Caco-2 (cell line): ENCODE measurements at regions not wholly inside any gene's neighbourhood (a gene's known extent, or its start where the extent isn't known, plus 50 kb on each side); places are given as distances from the start of the nearest gene placed in this dataset.

Experiments
- BruUV-seq: library from RNA; stranded (reverse); fragments of 400-500 nt; replicated peaks from 2 replicates; lab custom pipeline; 2021; lab: Mats Ljungman, UMichigan
- CTCF ChIA-PET: fragments of 300-600 bp; sonication (Branson Sonifier 250); formaldehyde crosslinking; loops from one replicate; lab custom pipeline; 2022; ENCODE audit warnings: antibody characterized with exemption; lab: Charles Lee
- POLR2A ChIA-PET: fragments of 300-600 bp; sonication (Branson Sonifier 250); formaldehyde crosslinking; loops from one replicate; lab custom pipeline; 2022; ENCODE audit warnings: antibody characterized with exemption; lab: Charles Lee
- DNase-seq, 2 experiments: peaks; one replicate each; pipeline versions ENCODE4 v3.0.0 to v3.0.0-alpha.2; 2020 to 2022
- H3K27me3 ChIP-seq: replicated peaks from 2 replicates; pipeline ENCODE4 v1.6.0; 2011; ENCODE audit warnings: low read length; ENCODE audit not compliant: control insufficient read depth, insufficient read depth
- H3K36me3 ChIP-seq: 2 replicates; pipeline ENCODE4 v1.5.1; 2011; ENCODE audit warnings: low read length; ENCODE audit not compliant: control insufficient read depth, insufficient read depth
- H3K4me1 ChIP-seq: fragments of 250-450 bp; sonication (Bioruptor Pico); 2 replicates; pipeline ENCODE4 v1.5.1; 2020; ENCODE audit warnings: mild to moderate bottlenecking
- H3K4me3 ChIP-seq: 2 replicates; pipeline ENCODE4 v1.5.1; 2011; ENCODE audit warnings: low read depth, mild to moderate bottlenecking, control low read depth, low read length
- H3K9me3 ChIP-seq: fragments of 250-450 bp; sonication (Bioruptor Pico); 2 replicates; pipeline ENCODE4 v1.5.1; 2020; ENCODE audit warnings: mild to moderate bottlenecking, moderate library complexity
- H3K27ac Mint-ChIP-seq: one replicate; pipeline ENCODE4 v1.8.0; 2022; ENCODE audit warnings: mixed read lengths; ENCODE audit not compliant: unreplicated experiment
- H3K27me3 Mint-ChIP-seq: one replicate; pipeline ENCODE4 v1.8.0; 2022; ENCODE audit warnings: mixed read lengths; ENCODE audit not compliant: insufficient read depth, unreplicated experiment
- H3K36me3 Mint-ChIP-seq: one replicate; pipeline ENCODE4 v1.8.0; 2022; ENCODE audit warnings: mild to moderate bottlenecking, mixed read lengths; ENCODE audit not compliant: insufficient read depth, unreplicated experiment
- H3K4me1 Mint-ChIP-seq: one replicate; pipeline ENCODE4 v1.8.0; 2022; ENCODE audit warnings: low read depth, mixed read lengths; ENCODE audit not compliant: unreplicated experiment
- H3K4me3 Mint-ChIP-seq: one replicate; pipeline ENCODE4 v1.8.0; 2022; ENCODE audit warnings: mild to moderate bottlenecking, moderate library complexity, mixed read lengths; ENCODE audit not compliant: unreplicated experiment
- H3K9me3 Mint-ChIP-seq: one replicate; pipeline ENCODE4 v1.8.0; 2022; ENCODE audit warnings: mixed read lengths; ENCODE audit not compliant: unreplicated experiment
- intact Hi-C: fragments of 100-400 bp; cut with micrococcal nuclease; formaldehyde crosslinking; loops from one replicate; pipeline ENCODE4 v1.10.0; 2022; ENCODE audit not compliant: unreplicated experiment
- TF ChIP-seq, protein P1 (sequence below), 2 experiments: fragments of 200-600 bp in 1 of 2; IDR thresholded peaks; 1 replicate in 1 of 2; 2 replicates in 1 of 2; pipeline versions ENCODE4 v1.5.1 to v1.8.0; 2011 to 2022; ENCODE audit warnings: antibody characterized with exemption in 1 of 2, control low read depth in 1 of 2, inconsistent platforms in 1 of 2, low read depth in 1 of 2, low read length in 1 of 2, mild to moderate bottlenecking in 1 of 2, moderate library complexity in 1 of 2; ENCODE audit not compliant: insufficient read depth in 1 of 2, severe bottlenecking in 1 of 2, unreplicated experiment in 1 of 2

DNA sequence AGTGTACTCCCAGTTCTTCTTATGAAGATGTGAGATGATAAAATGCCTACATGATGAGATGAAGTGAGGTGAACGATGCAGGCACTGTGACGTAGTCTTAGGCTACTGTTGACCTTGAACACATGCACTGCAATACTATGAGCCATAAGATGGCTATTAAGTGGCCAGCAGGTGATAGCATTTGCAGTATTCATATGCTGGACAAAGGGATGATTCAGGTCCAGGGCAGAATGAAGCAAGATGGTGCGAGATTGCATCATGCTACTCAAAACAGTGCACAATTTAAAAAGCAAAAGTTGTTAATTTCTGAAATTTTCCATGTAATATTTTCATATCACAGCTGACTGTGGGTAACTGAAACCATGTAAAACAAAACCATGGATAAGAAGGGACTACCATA lies 781.4 kb downstream of the PCDH18 start:
- Histone ChIP-seq H3K4me1 (no peaks in the 10 kb centered on the region), H3K36me3 (no peaks in the 10 kb centered on the region), H3K4me3 (no peak overlapping the region), H3K9me3 (no peaks in the 10 kb centered on the region), H3K27me3 (no peaks in the 10 kb centered on the region)
- Mint-ChIP-seq H3K36me3 (no peaks in the 10 kb centered on the region), H3K4me3 (no peak overlapping the region), H3K4me1 (no peaks in the 10 kb centered on the region), H3K27ac (no peak overlapping the region), H3K27me3 (no peaks in the 10 kb centered on the region), H3K9me3 (no peaks in the 10 kb centered on the region)
- TF ChIP-seq, protein P1, sequence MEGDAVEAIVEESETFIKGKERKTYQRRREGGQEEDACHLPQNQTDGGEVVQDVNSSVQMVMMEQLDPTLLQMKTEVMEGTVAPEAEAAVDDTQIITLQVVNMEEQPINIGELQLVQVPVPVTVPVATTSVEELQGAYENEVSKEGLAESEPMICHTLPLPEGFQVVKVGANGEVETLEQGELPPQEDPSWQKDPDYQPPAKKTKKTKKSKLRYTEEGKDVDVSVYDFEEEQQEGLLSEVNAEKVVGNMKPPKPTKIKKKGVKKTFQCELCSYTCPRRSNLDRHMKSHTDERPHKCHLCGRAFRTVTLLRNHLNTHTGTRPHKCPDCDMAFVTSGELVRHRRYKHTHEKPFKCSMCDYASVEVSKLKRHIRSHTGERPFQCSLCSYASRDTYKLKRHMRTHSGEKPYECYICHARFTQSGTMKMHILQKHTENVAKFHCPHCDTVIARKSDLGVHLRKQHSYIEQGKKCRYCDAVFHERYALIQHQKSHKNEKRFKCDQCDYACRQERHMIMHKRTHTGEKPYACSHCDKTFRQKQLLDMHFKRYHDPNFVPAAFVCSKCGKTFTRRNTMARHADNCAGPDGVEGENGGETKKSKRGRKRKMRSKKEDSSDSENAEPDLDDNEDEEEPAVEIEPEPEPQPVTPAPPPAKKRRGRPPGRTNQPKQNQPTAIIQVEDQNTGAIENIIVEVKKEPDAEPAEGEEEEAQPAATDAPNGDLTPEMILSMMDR (IDR thresholded peaks at IDR 0.05; ENCODE audit: insufficient read depth in 1 of 2, low read depth in 1 of 2, low read length in 1 of 2, severe bottlenecking in 1 of 2, unreplicated experiment in 1 of 2) = no peak
- intact Hi-C loops = no loop called here
- ChIA-PET POLR2A (no interaction called here), CTCF (no interaction called here)
- DNase-seq = no peak
- BruUV-seq = no TSS peak

DNA sequence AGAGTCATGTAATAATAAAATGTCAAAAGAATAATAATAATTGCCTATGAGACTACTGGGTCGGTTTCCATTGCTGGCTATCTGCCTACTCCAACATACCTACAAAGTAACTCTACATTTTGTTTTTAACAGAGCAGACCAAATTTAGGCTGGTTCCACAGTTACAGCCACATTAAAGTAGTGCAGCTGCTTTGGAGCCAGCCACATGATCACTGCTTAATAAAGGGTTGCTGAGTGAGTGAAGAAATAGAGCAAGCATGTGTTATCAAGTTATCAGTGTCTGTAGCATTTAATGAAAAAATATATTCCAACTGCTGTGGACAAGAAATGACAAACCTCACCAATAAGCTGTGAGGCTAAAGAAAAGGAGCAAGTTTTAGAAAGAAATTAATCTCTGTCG lies 782.3 kb downstream of the PCDH18 start:
- no peaks in the 10 kb centered on the region for H3K27me3 ChIP-seq
- no peaks in the 10 kb centered on the region for H3K4me1 ChIP-seq
- no peaks in the 10 kb centered on the region for H3K9me3 Mint-ChIP-seq
- no peaks in the 10 kb centered on the region for H3K36me3 ChIP-seq
- H3K36me3 Mint-ChIP-seq = no peaks in the 10 kb centered on the region
- POLR2A ChIA-PET = no interaction called here
- no peak overlapping the region for H3K4me3 ChIP-seq
- H3K9me3 ChIP-seq = no peaks in the 10 kb centered on the region
- CTCF ChIA-PET = no interaction called here
- no peak for DNase-seq
- H3K4me3 Mint-ChIP-seq = no peak overlapping the region
- no peak overlapping the region for H3K27ac Mint-ChIP-seq
- H3K4me1 Mint-ChIP-seq = no peaks in the 10 kb centered on the region
- BruUV-seq = no TSS peak
- TF ChIP-seq, protein P1 (IDR thresholded peaks at IDR 0.05; ENCODE audit: insufficient read depth in 1 of 2, low read depth in 1 of 2, low read length in 1 of 2, severe bottlenecking in 1 of 2, unreplicated experiment in 1 of 2) = no peak
- intact Hi-C loops = no loop called here
- no peaks in the 10 kb centered on the region for H3K27me3 Mint-ChIP-seq

DNA sequence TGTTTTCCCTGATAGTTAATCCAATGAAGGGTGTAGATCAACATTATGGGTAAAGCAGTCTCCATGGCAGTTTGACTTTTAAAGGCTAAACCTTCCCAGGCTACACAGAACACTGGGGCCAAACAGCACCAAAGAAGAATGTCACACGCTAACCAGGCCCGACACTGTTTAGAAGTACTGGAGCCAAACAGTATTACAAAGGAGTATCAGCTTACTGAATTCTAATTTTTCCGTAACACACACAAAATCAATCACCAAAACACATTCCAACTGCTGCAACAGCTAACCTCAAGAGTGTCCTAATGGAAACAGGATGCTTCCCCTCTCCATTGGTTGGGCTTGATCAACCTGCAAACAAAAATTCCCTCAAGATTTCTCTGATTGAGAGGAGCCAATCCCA lies 783.5 kb downstream of the PCDH18 start:
- Histone ChIP-seq H3K9me3 (no peaks in the 10 kb centered on the region), H3K27me3 (no peaks in the 10 kb centered on the region), H3K4me3 (no peak overlapping the region), H3K4me1 (no peaks in the 10 kb centered on the region), H3K36me3 (no peaks in the 10 kb centered on the region)
- H3K27ac Mint-ChIP-seq = no peak overlapping the region
- H3K27me3 Mint-ChIP-seq = no peaks in the 10 kb centered on the region
- no TSS peak for BruUV-seq
- no peaks in the 10 kb centered on the region for H3K4me1 Mint-ChIP-seq
- ChIA-PET POLR2A (no interaction called here), CTCF (no interaction called here)
- H3K36me3 Mint-ChIP-seq = no peaks in the 10 kb centered on the region
- intact Hi-C loops = no loop called here
- no peaks in the 10 kb centered on the region for H3K9me3 Mint-ChIP-seq
- no peak overlapping the region for H3K4me3 Mint-ChIP-seq
- DNase-seq = no peak
- TF ChIP-seq, protein P1 (IDR thresholded peaks at IDR 0.05; ENCODE audit: insufficient read depth in 1 of 2, low read depth in 1 of 2, low read length in 1 of 2, severe bottlenecking in 1 of 2, unreplicated experiment in 1 of 2) = no peak
